Gastrocnemius medialis (tissue), 4 donors: ENCODE measurements at regions not wholly inside any gene's neighbourhood (a gene's known extent, or its start where the extent isn't known, plus 50 kb on each side); places are given as distances from the start of the nearest gene placed in this dataset.

Experiments
- ATAC-seq, 2 donors: fragments of 150-250 bp; one replicate each; pipeline ENCODE4 v1.9.1; 2016
- DNase-seq, 2 donors: peaks; one replicate each; pipeline ENCODE4 v3.0.0-alpha.2; 2019
- H3K27ac ChIP-seq, 4 donors: fragments of 200-600 bp; sonication (generic); 1 replicate in 1 of 4; 2 replicates in 3 of 4; pipeline ENCODE4 v1.5.1; 2016 to 2018; ENCODE audit warnings: mild to moderate bottlenecking in 2 of 4, moderate library complexity in 1 of 4
- H3K27me3 ChIP-seq, 3 donors: fragments of 200-600 bp; sonication (generic) in 2 of 3; 1 replicate in 1 of 3; 2 replicates in 2 of 3; pipeline versions ENCODE4 v1.5.1 to v1.6.0; 2016 to 2019; ENCODE audit warnings: mild to moderate bottlenecking in 1 of 3, moderate library complexity in 1 of 3
- H3K36me3 ChIP-seq, 2 donors: fragments of 200-600 bp; sonication (generic) in 1 of 2; one replicate each; pipeline ENCODE4 v1.5.1; 2017 to 2018
- H3K4me1 ChIP-seq, 2 donors: fragments of 200-600 bp; sonication (generic) in 1 of 2; one replicate each; pipeline ENCODE4 v1.5.1; 2016 to 2017; ENCODE audit warnings: mild to moderate bottlenecking in 2 of 2
- H3K4me3 ChIP-seq, 4 donors: fragments of 200-600 bp; sonication (generic) in 3 of 4; 1 replicate in 1 of 4; 2 replicates in 3 of 4; pipeline ENCODE4 v1.5.1; 2016 to 2019; ENCODE audit warnings: mild to moderate bottlenecking in 2 of 4
- H3K9me3 ChIP-seq, 3 donors: fragments of 200-600 bp; sonication (generic) in 2 of 3; 1 replicate in 1 of 3; 2 replicates in 2 of 3; pipeline ENCODE4 v1.5.1; 2016 to 2019
- POLR2A ChIP-seq, 2 donors: fragments of 450-650 bp; IDR thresholded peaks; one replicate each; pipeline ENCODE4 v1.6.1; 2017; ENCODE audit warnings: antibody characterized with exemption in 2 of 2, mild to moderate bottlenecking in 2 of 2, moderate library complexity in 2 of 2
- in situ Hi-C, 4 donors: fragments of 200-750 bp; cut with MboI; loops; one replicate each; pipeline versions ENCODE4 v1.15.0 to v1.8.0; 2017; ENCODE audit warnings: low sequenced_read_pairs in 4 of 4
- intact Hi-C: fragments of 100-400 bp; cut with DNase I; formaldehyde crosslinking; loops from one replicate; pipeline ENCODE4 v1.15.1; 2023; ENCODE audit warnings: low total_unique reads
- TF ChIP-seq, protein P1 (sequence below), 5 experiments: fragments of 450-650 bp in 3 of 5; fragments of 200-600 bp in 2 of 5; sonication (generic) in 2 of 5; IDR thresholded peaks in 4 of 5; conservative IDR thresholded peaks in 1 of 5; 1 replicate in 4 of 5; 2 replicates in 1 of 5; pipeline ENCODE4 v1.5.1; 2016 to 2019; ENCODE audit warnings: antibody characterized with exemption in 5 of 5, mild to moderate bottlenecking in 3 of 5, moderate library complexity in 3 of 5

DNA sequence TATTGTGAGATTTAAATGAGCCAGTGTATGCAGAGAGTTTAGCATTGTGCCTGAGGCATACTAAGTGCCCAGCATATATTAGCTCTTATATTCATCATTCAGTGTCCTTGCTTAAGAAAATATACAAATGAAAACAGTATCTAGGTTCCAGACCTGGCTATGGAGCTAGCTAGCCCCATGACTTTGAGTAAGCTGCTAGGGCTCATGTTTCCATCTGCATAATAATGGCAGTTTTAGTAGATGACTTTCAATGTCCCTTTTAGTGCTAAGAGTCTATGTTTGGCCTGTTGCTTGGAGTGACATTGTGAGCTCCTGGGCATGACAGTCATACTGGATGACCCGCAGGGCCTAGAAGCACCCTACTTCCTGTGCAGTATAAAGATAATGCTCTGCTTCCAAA, 435.3 kb downstream of the ZIC3 start:
- no peak overlapping the region for H3K4me3 ChIP-seq
- no peaks in the 10 kb centered on the region for H3K4me1 ChIP-seq
- in situ Hi-C loops (no loop called here), intact Hi-C loops (no loop called here)
- no peak overlapping the region for H3K27ac ChIP-seq
- DNase-seq, result no peak
- ATAC-seq, result no peak
- H3K9me3 ChIP-seq, result no peaks in the 10 kb centered on the region
- TF ChIP-seq, protein P1, sequence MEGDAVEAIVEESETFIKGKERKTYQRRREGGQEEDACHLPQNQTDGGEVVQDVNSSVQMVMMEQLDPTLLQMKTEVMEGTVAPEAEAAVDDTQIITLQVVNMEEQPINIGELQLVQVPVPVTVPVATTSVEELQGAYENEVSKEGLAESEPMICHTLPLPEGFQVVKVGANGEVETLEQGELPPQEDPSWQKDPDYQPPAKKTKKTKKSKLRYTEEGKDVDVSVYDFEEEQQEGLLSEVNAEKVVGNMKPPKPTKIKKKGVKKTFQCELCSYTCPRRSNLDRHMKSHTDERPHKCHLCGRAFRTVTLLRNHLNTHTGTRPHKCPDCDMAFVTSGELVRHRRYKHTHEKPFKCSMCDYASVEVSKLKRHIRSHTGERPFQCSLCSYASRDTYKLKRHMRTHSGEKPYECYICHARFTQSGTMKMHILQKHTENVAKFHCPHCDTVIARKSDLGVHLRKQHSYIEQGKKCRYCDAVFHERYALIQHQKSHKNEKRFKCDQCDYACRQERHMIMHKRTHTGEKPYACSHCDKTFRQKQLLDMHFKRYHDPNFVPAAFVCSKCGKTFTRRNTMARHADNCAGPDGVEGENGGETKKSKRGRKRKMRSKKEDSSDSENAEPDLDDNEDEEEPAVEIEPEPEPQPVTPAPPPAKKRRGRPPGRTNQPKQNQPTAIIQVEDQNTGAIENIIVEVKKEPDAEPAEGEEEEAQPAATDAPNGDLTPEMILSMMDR (IDR thresholded peaks at IDR 0.05 in 4 of 5, conservative IDR thresholded peaks at IDR 0.05 in 1 of 5), result no peak
- no peak for TF ChIP-seq POLR2A (IDR thresholded peaks at IDR 0.05)
- H3K27me3 ChIP-seq, result no peaks in the 10 kb centered on the region
- no peaks in the 10 kb centered on the region for H3K36me3 ChIP-seq

DNA sequence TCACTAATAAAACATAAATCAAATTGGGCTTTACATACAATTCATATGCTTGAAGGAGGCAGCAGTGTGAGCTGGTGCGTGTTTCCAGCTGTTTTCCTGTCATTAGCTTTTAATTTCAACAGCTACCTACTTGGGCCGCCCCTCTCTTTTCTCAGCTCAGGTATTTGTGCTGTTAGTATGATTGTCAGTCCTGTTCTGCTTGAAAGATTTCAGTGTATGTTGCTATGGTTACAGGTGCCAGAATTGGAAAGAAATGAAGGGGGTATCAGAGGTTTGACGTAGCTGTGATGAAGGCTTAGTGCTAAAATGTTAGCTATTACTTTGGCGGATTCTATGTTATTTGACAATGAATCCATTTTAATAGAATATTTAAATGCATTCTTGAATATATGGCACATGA, 440.3 kb downstream of the ZIC3 start:
- in situ Hi-C loops, result no loop called here
- TF ChIP-seq, protein P1 (IDR thresholded peaks at IDR 0.05 in 4 of 5, conservative IDR thresholded peaks at IDR 0.05 in 1 of 5), result no peak
- no peak for TF ChIP-seq POLR2A (IDR thresholded peaks at IDR 0.05)
- Histone ChIP-seq H3K27ac (no peak overlapping the region), H3K36me3 (no peaks in the 10 kb centered on the region), H3K4me3 (no peak overlapping the region), H3K27me3 (no peaks in the 10 kb centered on the region), H3K9me3 (no peaks in the 10 kb centered on the region), H3K4me1 (no peaks in the 10 kb centered on the region)
- intact Hi-C loops, result no loop called here
- DNase-seq (no peak), ATAC-seq (no peak)

DNA sequence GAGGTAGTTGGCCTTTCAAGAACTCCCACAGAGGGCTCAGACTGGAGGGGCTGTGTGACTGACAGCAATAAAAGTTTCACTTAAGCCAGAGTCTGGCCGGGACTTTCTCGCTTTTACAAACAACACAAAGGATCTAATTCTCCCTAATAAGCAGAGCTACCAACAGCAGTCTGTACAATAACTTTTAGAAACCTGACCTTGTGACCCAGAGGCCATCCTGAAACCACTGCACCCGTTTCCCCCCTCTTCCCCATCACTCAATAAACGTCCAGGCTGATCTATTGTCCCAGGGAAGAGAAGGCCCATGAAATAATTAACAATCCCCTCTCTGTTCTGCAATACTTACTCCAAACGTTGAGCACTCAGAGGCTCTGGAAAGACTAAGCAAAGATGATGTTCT, 442.4 kb downstream of the ZIC3 start:
- Histone ChIP-seq H3K36me3 (no peaks in the 10 kb centered on the region), H3K4me3 (no peak overlapping the region), H3K4me1 (no peaks in the 10 kb centered on the region), H3K9me3 (no peaks in the 10 kb centered on the region), H3K27me3 (no peaks in the 10 kb centered on the region), H3K27ac (no peak overlapping the region)
- DNase-seq, result no peak
- intact Hi-C loops (no loop called here), in situ Hi-C loops (no loop called here)
- no peak for ATAC-seq
- no peak for TF ChIP-seq POLR2A (IDR thresholded peaks at IDR 0.05)
- TF ChIP-seq, protein P1 (IDR thresholded peaks at IDR 0.05 in 4 of 5, conservative IDR thresholded peaks at IDR 0.05 in 1 of 5), result no peak

DNA sequence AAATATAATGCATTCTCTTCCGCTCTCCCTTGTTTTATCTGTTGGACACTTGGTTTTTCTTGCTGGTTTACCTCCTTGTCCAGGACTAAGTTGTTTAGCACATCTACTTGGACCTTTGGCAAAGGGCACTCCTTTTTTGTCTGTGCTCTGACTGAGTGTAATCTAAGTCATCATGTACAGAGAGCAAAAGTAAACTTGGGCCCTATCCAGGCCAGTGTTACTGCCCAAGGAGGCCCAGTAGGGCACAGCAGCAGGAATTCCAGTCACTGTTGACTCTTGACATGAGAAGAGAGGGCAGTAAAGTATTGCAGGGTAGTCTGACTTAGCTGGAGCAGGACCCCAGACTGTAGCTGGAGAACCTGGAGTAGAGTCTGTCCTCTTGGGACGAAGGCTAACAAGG, 445.5 kb downstream of the ZIC3 start:
- no peak for ATAC-seq
- TF ChIP-seq, protein P1 (IDR thresholded peaks at IDR 0.05 in 4 of 5, conservative IDR thresholded peaks at IDR 0.05 in 1 of 5), result no peak
- TF ChIP-seq POLR2A (IDR thresholded peaks at IDR 0.05), result no peak

DNA sequence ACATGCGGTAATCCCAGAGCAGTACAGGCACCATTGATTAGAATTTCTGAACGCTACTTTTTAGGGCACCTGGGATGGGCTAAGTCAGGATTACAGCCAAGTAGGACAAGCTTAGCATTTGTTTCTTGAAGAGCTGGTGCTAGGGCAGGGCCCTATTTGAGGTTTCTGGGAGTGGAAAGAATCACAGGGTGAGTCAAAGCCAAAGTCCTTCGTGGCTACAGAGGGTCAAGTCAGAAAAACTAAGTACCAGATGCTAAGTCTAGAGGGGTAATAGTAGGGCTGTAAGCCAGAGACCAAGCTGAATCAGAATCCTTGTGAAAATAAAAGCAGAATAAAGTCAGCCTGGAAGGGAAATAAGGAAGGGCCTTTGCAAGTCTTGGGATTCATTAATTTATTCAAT, 448.6 kb downstream of the ZIC3 start:
- in situ Hi-C loops, result no loop called here
- Histone ChIP-seq H3K27ac (no peak overlapping the region), H3K36me3 (no peaks in the 10 kb centered on the region), H3K27me3 (no peaks in the 10 kb centered on the region), H3K4me1 (no peaks in the 10 kb centered on the region), H3K4me3 (no peak overlapping the region), H3K9me3 (no peaks in the 10 kb centered on the region)
- intact Hi-C loops, result no loop called here
- no peak for TF ChIP-seq POLR2A (IDR thresholded peaks at IDR 0.05)
- TF ChIP-seq, protein P1 (IDR thresholded peaks at IDR 0.05 in 4 of 5, conservative IDR thresholded peaks at IDR 0.05 in 1 of 5), result no peak
- DNase-seq (no peak), ATAC-seq (no peak)

More for the DNA sequence above, 445.5 kb downstream of the ZIC3 start:
- no peak for DNase-seq
- Histone ChIP-seq H3K4me3 (no peak overlapping the region), H3K27me3 (no peaks in the 10 kb centered on the region), H3K27ac (no peak overlapping the region), H3K9me3 (no peaks in the 10 kb centered on the region), H3K4me1 (no peaks in the 10 kb centered on the region), H3K36me3 (no peaks in the 10 kb centered on the region)
- in situ Hi-C loops, result no loop called here
- intact Hi-C loops, result no loop called here
